ENCODE measurements at regions not wholly inside any gene's neighbourhood (a gene's known extent, or its start where the extent isn't known, plus 50 kb on each side); places are given as distances from the start of the nearest gene placed in this dataset.
"Not testable (repeated sequence)": the region's sequence is repeated elsewhere in the genome, so short reads cannot be mapped to it uniquely, and the experiment has no call there.

DNA sequence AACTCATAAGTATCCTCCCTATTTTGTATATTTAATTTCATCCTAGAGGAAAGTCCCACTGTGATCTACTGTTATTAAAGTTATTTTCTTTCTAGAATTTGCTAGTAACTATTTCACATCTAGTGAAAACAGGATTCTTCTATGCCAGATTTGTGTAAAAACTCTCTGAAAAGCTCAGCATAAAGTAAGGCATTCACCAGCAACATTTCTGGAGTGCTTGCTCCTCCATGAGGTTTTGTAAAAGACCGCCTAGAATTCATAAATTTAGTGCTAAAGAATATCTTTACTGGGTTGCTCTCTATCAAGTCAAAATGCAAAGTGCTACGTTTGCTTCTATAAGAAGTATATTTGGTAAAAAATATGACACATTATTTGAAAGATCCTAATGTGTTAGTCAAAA is 173.5 kb upstream of the IRAK1BP1 start:
- Histone ChIP-seq H3K27me3 (no peaks in the 10 kb centered on the region), H3K4me3 (no peak overlapping the region), H3K27ac (no peak overlapping the region), H3K4me1 (no peaks in the 10 kb centered on the region), H3K9me3 (no peaks in the 10 kb centered on the region), H3K36me3 (no peaks in the 10 kb centered on the region)
- no peak for TF ChIP-seq POLR2A (IDR thresholded peaks at IDR 0.05)
- no peak for TF ChIP-seq POLR2AphosphoS5 (IDR thresholded peaks at IDR 0.05)
- TF ChIP-seq, protein P1, sequence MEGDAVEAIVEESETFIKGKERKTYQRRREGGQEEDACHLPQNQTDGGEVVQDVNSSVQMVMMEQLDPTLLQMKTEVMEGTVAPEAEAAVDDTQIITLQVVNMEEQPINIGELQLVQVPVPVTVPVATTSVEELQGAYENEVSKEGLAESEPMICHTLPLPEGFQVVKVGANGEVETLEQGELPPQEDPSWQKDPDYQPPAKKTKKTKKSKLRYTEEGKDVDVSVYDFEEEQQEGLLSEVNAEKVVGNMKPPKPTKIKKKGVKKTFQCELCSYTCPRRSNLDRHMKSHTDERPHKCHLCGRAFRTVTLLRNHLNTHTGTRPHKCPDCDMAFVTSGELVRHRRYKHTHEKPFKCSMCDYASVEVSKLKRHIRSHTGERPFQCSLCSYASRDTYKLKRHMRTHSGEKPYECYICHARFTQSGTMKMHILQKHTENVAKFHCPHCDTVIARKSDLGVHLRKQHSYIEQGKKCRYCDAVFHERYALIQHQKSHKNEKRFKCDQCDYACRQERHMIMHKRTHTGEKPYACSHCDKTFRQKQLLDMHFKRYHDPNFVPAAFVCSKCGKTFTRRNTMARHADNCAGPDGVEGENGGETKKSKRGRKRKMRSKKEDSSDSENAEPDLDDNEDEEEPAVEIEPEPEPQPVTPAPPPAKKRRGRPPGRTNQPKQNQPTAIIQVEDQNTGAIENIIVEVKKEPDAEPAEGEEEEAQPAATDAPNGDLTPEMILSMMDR (IDR thresholded peaks at IDR 0.05) = no peak
- intact Hi-C loops (cut with DNase I; ENCODE audit: low total_unique reads) = no loop called here
- DNase-seq (ENCODE audit: low spot score in 2 of 2) = no peak

DNA sequence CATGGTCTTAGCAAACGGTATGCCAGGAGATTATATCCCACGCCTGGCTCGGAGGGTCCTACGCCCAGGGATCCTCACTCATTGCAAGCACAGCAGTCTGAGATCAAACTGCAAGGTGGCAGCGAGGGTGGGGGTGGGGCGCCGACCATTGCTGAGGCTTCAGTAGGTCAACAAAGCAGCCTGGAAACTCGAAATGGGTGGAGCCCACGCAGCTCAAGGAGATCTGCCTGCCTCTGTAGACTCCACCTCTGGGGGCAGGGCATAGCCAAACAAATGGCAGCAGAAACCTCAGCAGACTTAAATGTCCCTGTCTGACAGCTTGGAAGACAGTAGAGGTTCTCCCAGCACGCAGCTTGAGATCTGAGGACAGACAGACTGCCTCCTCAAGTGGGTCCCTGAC is 172.7 kb upstream of the IRAK1BP1 start:
- H3K9me3 ChIP-seq; H3K27ac ChIP-seq; DNase-seq (ENCODE audit: low spot score in 2 of 2); H3K36me3 ChIP-seq; intact Hi-C loops (cut with DNase I; ENCODE audit: low total_unique reads); H3K27me3 ChIP-seq; H3K4me1 ChIP-seq; H3K4me3 ChIP-seq: not testable (repeated sequence)

DNA sequence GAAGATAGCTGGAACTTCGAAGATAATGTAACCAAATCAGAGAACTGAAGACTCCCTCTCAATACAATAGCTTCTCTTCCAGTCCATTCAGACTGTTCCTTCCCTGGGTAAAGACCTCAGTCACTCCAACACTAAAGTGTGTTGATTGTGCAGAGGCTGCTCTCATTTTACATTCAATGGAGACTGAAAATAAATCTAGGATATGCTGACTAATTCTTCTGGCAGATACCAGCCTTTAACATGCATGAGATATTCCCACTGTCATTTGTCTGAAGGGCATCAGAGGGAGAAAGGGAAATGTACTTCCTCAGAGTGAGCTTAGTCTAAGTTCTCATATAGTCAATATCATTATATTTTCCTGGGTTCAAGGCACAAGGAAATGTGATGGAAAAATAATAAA is 166.4 kb upstream of the IRAK1BP1 start:
- no peak for DNase-seq (ENCODE audit: low spot score in 2 of 2)
- intact Hi-C loops (cut with DNase I; ENCODE audit: low total_unique reads) = no loop called here
- Histone ChIP-seq H3K27me3 (no peaks in the 10 kb centered on the region), H3K27ac (no peak overlapping the region), H3K4me3 (no peak overlapping the region), H3K9me3 (no peaks in the 10 kb centered on the region), H3K36me3 (no peaks in the 10 kb centered on the region), H3K4me1 (no peaks in the 10 kb centered on the region)
- TF ChIP-seq POLR2AphosphoS5 (IDR thresholded peaks at IDR 0.05) (no peak), POLR2A (IDR thresholded peaks at IDR 0.05) (no peak)
- TF ChIP-seq, protein P1 (IDR thresholded peaks at IDR 0.05) = no peak

DNA sequence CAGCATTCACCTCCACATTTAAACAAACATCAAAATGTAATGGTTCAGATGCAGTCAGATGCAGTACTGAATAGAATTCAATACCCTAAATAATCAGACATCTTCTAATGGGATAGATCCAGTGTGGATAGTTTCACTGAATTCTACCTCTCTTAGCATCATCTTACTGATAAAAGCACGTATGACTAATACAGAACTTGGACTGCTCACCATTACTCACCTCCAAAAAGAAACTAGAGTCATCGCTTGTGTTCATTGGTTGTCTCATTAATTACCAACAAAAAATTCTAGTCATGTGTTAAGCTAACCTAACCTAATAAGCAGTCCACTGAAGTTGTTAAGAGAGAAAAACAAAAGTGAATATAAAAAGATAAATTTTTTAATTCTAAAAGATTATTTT is 165.9 kb upstream of the IRAK1BP1 start:
- Histone ChIP-seq H3K36me3 (no peaks in the 10 kb centered on the region), H3K27me3 (no peaks in the 10 kb centered on the region), H3K4me1 (no peaks in the 10 kb centered on the region), H3K27ac (no peak overlapping the region), H3K9me3 (no peaks in the 10 kb centered on the region), H3K4me3 (no peak overlapping the region)
- no peak for DNase-seq (ENCODE audit: low spot score in 2 of 2)
- TF ChIP-seq POLR2AphosphoS5 (IDR thresholded peaks at IDR 0.05) = no peak
- TF ChIP-seq, protein P1 (IDR thresholded peaks at IDR 0.05) = no peak
- no peak for TF ChIP-seq POLR2A (IDR thresholded peaks at IDR 0.05)
- intact Hi-C loops (cut with DNase I; ENCODE audit: low total_unique reads) = no loop called here

DNA sequence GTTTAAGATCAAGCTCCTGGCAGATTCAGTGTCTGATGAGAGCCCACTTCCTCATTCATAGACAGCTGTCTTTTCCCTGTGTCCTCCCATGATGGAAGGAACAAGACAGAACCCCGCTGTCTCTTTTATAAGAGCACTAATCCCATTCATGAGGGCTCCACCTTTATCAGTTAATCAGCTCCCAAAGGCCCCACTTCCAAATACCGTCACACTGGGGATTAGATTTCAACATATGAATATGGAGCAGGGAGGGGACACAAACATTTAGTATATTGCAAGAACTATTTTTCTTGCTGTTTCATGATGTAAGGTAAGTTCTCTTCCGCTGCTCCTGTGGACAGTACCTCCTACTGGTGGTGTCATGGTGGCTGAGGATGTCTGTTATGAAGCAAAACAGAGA is 158.3 kb upstream of the IRAK1BP1 start:
- no peak for DNase-seq (ENCODE audit: low spot score in 2 of 2)
- no peaks in the 10 kb centered on the region for H3K36me3 ChIP-seq
- TF ChIP-seq, protein P1 (IDR thresholded peaks at IDR 0.05) = no peak
- TF ChIP-seq POLR2AphosphoS5 (IDR thresholded peaks at IDR 0.05) = no peak
- no peak for TF ChIP-seq POLR2A (IDR thresholded peaks at IDR 0.05)

DNA sequence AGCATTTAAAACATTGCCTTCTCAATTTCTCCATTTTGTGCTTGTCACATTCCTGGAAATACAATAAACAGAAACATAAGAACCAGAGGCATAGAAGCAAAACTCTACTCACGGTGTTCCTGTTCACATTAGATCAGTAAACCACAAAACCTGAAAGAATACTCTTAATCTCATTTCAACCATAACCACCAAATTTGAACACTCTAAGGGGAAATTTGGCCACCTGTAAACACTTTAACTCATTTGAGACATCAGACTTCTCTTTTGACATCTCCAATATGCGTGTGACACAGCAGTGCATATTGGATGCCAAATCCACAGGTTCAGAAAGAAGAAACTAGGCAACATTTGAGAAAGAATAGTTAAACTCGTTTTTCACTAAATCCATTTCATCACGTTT is 153.8 kb upstream of the IRAK1BP1 start:
- H3K36me3 ChIP-seq = no peaks in the 10 kb centered on the region
- no peaks in the 10 kb centered on the region for H3K27me3 ChIP-seq
- TF ChIP-seq POLR2A (IDR thresholded peaks at IDR 0.05) (no peak), POLR2AphosphoS5 (IDR thresholded peaks at IDR 0.05) (no peak)
- TF ChIP-seq, protein P1 (IDR thresholded peaks at IDR 0.05) = no peak
- intact Hi-C loops (cut with DNase I; ENCODE audit: low total_unique reads) = no loop called here
- H3K4me3 ChIP-seq = no peak overlapping the region
- no peak for DNase-seq (ENCODE audit: low spot score in 2 of 2)
- H3K9me3 ChIP-seq = no peaks in the 10 kb centered on the region
- H3K4me1 ChIP-seq = no peaks in the 10 kb centered on the region
- H3K27ac ChIP-seq = no peak overlapping the region

More for the DNA sequence above, 158.3 kb upstream of the IRAK1BP1 start:
- intact Hi-C loops (cut with DNase I; ENCODE audit: low total_unique reads) = no loop called here
- H3K4me3 ChIP-seq = no peak overlapping the region
- no peak overlapping the region for H3K27ac ChIP-seq
- H3K27me3 ChIP-seq = no peaks in the 10 kb centered on the region
- H3K4me1 ChIP-seq = no peaks in the 10 kb centered on the region
- H3K9me3 ChIP-seq = no peaks in the 10 kb centered on the region

Measured in breast epithelium (tissue), 4 donors.